ENCODE measurements at regions not wholly inside any gene's neighbourhood (a gene's known extent, or its start where the extent isn't known, plus 50 kb on each side); places are given as distances from the start of the nearest gene placed in this dataset.

GRCh38 chr4:149910604-149911350, 95.1 kb upstream of the IQCM start (continued):
- TF ChIP-seq MGA (IDR thresholded peaks at IDR 0.05) (no peak), SMC3 (conservative IDR thresholded peaks at IDR 0.05; ENCODE audit: insufficient read depth, low read depth, low read length) (no peak), GTF2A2 (tag; IDR thresholded peaks at IDR 0.05) (no peak), MYBL2 (IDR thresholded peaks at IDR 0.05; ENCODE audit: low read depth) (no peak), MYBL2 (CRISPR knock-in tag; IDR thresholded peaks at IDR 0.05; ENCODE audit: borderline replicate concordance) (no peak), L3MBTL2 (IDR thresholded peaks at IDR 0.05) (no peak), ZNF239 (CRISPR knock-in tag; IDR thresholded peaks at IDR 0.05) (no peak), ZFP30 (CRISPR knock-in tag; IDR thresholded peaks at IDR 0.05; ENCODE audit: borderline replicate concordance) (no peak), CHD2 (IDR thresholded peaks at IDR 0.05; ENCODE audit: low read depth, low read length) (no peak), NFIX (CRISPR knock-in tag; IDR thresholded peaks at IDR 0.05; ENCODE audit: low read depth) (no peak), POLR2G (IDR thresholded peaks at IDR 0.05; ENCODE audit: low read depth, low read length) (no peak), RBM34 (IDR thresholded peaks at IDR 0.05; ENCODE audit: borderline replicate concordance, insufficient read depth, low read length) (no peak), CHCHD3 (CRISPR knock-in tag; IDR thresholded peaks at IDR 0.05) (no peak)

Data from K562 (cell line).